GM23338 (cell line): ENCODE measurements at regions not wholly inside any gene's neighbourhood (a gene's known extent, or its start where the extent isn't known, plus 50 kb on each side); places are given as distances from the start of the nearest gene placed in this dataset.

ENCODE experiments used
- ATAC-seq: fragments of 200-7000 bp; cut with Tn5 transposase; 3 replicates; pipeline ENCODE4 v1.9.1; 2020
- DNase-seq: peaks from one replicate; pipeline ENCODE4 v3.0.0-alpha.2; 2015; ENCODE audit warnings: low spot score
- H2AFZ ChIP-seq: fragments of 200-600 bp; sonication (generic); 2 replicates; pipeline ENCODE4 v1.8.0; 2016; ENCODE audit warnings: antibody characterized with exemption, mild to moderate bottlenecking, moderate library complexity
- H3F3A ChIP-seq: fragments of 200-600 bp; sonication (generic); replicated peaks from 2 replicates; pipeline ENCODE4 v1.8.0; 2017; ENCODE audit warnings: antibody characterized with exemption, mixed run types, low read depth
- H3K27ac ChIP-seq: fragments of 200-600 bp; sonication (generic); 2 replicates; pipeline ENCODE4 v1.6.1; 2016; ENCODE audit warnings: low read depth
- H3K27me3 ChIP-seq: fragments of 200-600 bp; sonication (generic); 2 replicates; pipeline ENCODE4 v1.8.0; 2016; ENCODE audit warnings: mild to moderate bottlenecking, mixed run types, moderate library complexity; ENCODE audit not compliant: insufficient read depth
- H3K36me3 ChIP-seq: fragments of 200-600 bp; sonication (generic); 2 replicates; pipeline ENCODE4 v1.8.0; 2016; ENCODE audit warnings: mild to moderate bottlenecking; ENCODE audit not compliant: insufficient read depth
- H3K4me1 ChIP-seq: fragments of 200-600 bp; sonication (generic); 2 replicates; pipeline ENCODE4 v1.8.0; 2016; ENCODE audit warnings: mild to moderate bottlenecking, moderate library complexity; ENCODE audit not compliant: insufficient read depth
- H3K4me2 ChIP-seq: fragments of 200-600 bp; sonication (generic); 2 replicates; pipeline ENCODE4 v1.7.1; 2017; ENCODE audit warnings: mixed run types
- H3K4me3 ChIP-seq: fragments of 200-600 bp; sonication (generic); 2 replicates; pipeline ENCODE4 v1.6.1; 2016; ENCODE audit warnings: mixed run types
- H3K79me2 ChIP-seq: fragments of 200-600 bp; sonication (generic); replicated peaks from 2 replicates; pipeline ENCODE4 v1.8.0; 2017; ENCODE audit warnings: mild to moderate bottlenecking; ENCODE audit not compliant: insufficient read depth
- H3K9me2 ChIP-seq: fragments of 200-600 bp; sonication (generic); 2 replicates; pipeline ENCODE4 v1.8.0; 2017; ENCODE audit not compliant: insufficient read depth
- H4K20me1 ChIP-seq: fragments of 200-600 bp; sonication (generic); replicated peaks from 2 replicates; pipeline ENCODE4 v1.8.0; 2017; ENCODE audit warnings: mild to moderate bottlenecking; ENCODE audit not compliant: insufficient read depth
- H3K27ac Mint-ChIP-seq: 2 replicates; pipeline ENCODE4 v1.8.0; 2020; ENCODE audit warnings: inconsistent platforms, mild to moderate bottlenecking, moderate library complexity, mixed read lengths
- H3K27me3 Mint-ChIP-seq: 3 replicates; pipeline ENCODE4 v1.8.0; 2022; ENCODE audit warnings: low read depth, mild to moderate bottlenecking, moderate library complexity, mixed read lengths, inconsistent platforms; ENCODE audit not compliant: insufficient read depth, poor library complexity
- H3K36me3 Mint-ChIP-seq: 3 replicates; pipeline ENCODE4 v1.8.0; 2021; ENCODE audit warnings: low read depth, mild to moderate bottlenecking, inconsistent platforms, moderate library complexity, mixed read lengths
- H3K4me1 Mint-ChIP-seq: 3 replicates; pipeline ENCODE4 v1.8.0; 2020; ENCODE audit warnings: mild to moderate bottlenecking, inconsistent platforms, mixed read lengths
- H3K4me3 Mint-ChIP-seq: 3 replicates; pipeline ENCODE4 v1.8.0; 2021; ENCODE audit warnings: moderate library complexity, mild to moderate bottlenecking, inconsistent platforms, mixed read lengths
- H3K9me3 Mint-ChIP-seq: 3 replicates; pipeline ENCODE4 v1.8.0; 2020; ENCODE audit warnings: moderate library complexity, mild to moderate bottlenecking, inconsistent platforms, mixed read lengths
- EZH2phosphoT487 ChIP-seq: fragments of 200-600 bp; sonication (generic); IDR thresholded peaks from one replicate; pipeline ENCODE4 v1.8.1; 2018; ENCODE audit warnings: antibody characterized with exemption; ENCODE audit not compliant: unreplicated experiment
- JUNB ChIP-seq: IDR thresholded peaks from one replicate; pipeline ENCODE4 v1.6.1; 2016; ENCODE audit warnings: antibody characterized with exemption; ENCODE audit not compliant: unreplicated experiment
- POLR2AphosphoS5 ChIP-seq: IDR thresholded peaks from 2 replicates; pipeline ENCODE4 v1.6.1; 2016; ENCODE audit warnings: antibody characterized with exemption, low read depth
- REST ChIP-seq: IDR thresholded peaks from one replicate; pipeline ENCODE4 v1.6.1; 2018; ENCODE audit warnings: antibody characterized with exemption; ENCODE audit not compliant: unreplicated experiment
- STAT1 ChIP-seq: IDR thresholded peaks from one replicate; pipeline ENCODE4 v1.6.1; 2016; ENCODE audit warnings: antibody characterized with exemption; ENCODE audit not compliant: unreplicated experiment
- ZNF114 ChIP-seq: fragments of 250-450 bp; sonication (Bioruptor Pico); IDR thresholded peaks from 2 replicates; pipeline ENCODE4 v1.5.0; 2020; ENCODE audit warnings: mild to moderate bottlenecking, moderate library complexity
- ZNF462 ChIP-seq: fragments of 250-450 bp; sonication (Bioruptor Pico); IDR thresholded peaks from 2 replicates; pipeline ENCODE4 v1.5.0; 2020; ENCODE audit warnings: mild to moderate bottlenecking, moderate library complexity

GRCh38 chr2:21198637-21199036 is 74.9 kb downstream of the TDRD15 start (continued):
- no peak for TF ChIP-seq ZNF462 (CRISPR knock-in tag)
- TF ChIP-seq JUNB, result no peak
- no peak for TF ChIP-seq REST

- no peaks in the 10 kb centered on the region for H3K36me3 Mint-ChIP-seq
- H3K36me3 ChIP-seq, result no peaks in the 10 kb centered on the region
- H3K4me1 ChIP-seq, result no peaks in the 10 kb centered on the region
- H3K27ac ChIP-seq, result no peak overlapping the region
- no peaks in the 10 kb centered on the region for H3F3A ChIP-seq
- no peak overlapping the region for H3K4me2 ChIP-seq
- H3K27me3 ChIP-seq, result no peaks in the 10 kb centered on the region
- ATAC-seq (no peak), DNase-seq (no peak)
- H3K9me3 Mint-ChIP-seq, result no peaks in the 10 kb centered on the region
- H3K27me3 Mint-ChIP-seq, result no peaks in the 10 kb centered on the region
- H2AFZ ChIP-seq, result no peak overlapping the region
- no peaks in the 10 kb centered on the region for H3K79me2 ChIP-seq
- H3K9me2 ChIP-seq, result no peaks in the 10 kb centered on the region
- no peak overlapping the region for H3K4me3 ChIP-seq
- no peaks in the 10 kb centered on the region for H3K4me1 Mint-ChIP-seq
- no peaks in the 10 kb centered on the region for H4K20me1 ChIP-seq
- H3K4me3 Mint-ChIP-seq, result no peak overlapping the region
- no peak overlapping the region for H3K27ac Mint-ChIP-seq
- TF ChIP-seq STAT1 (no peak), EZH2phosphoT487 (no peak), ZNF462 (CRISPR knock-in tag) (no peak), ZNF114 (CRISPR knock-in tag) (no peak), POLR2AphosphoS5 (no peak), JUNB (no peak)
Measured at GRCh38 chr2:21203976-21204375, 80.2 kb downstream of the TDRD15 start.
